GM18870 (cell line): ENCODE measurements at regions not wholly inside any gene's neighbourhood (a gene's known extent, or its start where the extent isn't known, plus 50 kb on each side); places are given as distances from the start of the nearest gene placed in this dataset.
"Not testable (repeated sequence)": the region's sequence is repeated elsewhere in the genome, so short reads cannot be mapped to it uniquely, and the experiment has no call there.

Experiments
- ATAC-seq: cut with Tn5 transposase; IDR thresholded peaks from one replicate; pipeline ENCODE4 v1.9.1; 2021; ENCODE audit warnings: moderate library complexity; ENCODE audit not compliant: unreplicated experiment

DNA sequence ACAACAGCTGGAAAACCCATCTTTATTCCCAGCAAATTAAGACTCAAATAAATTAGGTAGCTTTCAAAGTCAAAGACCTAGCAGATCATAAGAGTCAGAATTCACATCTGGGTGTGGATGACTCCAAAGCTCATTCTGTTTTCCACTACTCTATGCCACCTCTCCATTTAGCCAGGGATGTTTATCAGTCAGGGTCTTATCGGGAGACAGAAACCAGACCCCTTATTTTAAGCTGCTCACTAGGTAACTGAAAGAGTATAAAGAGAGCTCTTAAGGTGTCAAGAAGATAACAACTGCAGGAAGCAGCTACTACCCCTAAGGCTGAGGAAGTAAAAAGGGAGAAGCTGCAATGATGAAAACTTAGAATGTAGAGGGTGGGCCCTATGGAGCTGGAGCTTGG, 333.7 kb upstream of the KLF3 start:
- ATAC-seq: no peak

DNA sequence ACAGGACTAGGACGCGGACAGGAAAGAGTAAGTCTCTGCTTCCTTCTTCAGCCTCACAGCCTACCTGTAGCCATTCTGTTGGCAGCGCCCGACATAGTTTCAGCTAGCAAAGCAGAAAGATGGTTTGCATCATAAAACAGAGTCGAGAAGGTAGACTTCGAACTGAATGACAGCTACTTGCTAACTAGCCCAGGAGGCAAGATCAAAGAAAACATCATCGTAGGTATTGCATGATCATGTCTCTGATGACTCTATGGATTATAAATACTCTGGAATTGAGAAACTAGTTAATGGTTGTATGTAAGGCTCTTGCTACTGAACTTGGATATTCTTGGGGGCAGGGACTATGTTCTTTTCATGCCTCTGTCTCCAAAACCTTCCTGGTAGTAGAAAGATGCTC, 333.1 kb upstream of the KLF3 start:
- ATAC-seq: no peak

DNA sequence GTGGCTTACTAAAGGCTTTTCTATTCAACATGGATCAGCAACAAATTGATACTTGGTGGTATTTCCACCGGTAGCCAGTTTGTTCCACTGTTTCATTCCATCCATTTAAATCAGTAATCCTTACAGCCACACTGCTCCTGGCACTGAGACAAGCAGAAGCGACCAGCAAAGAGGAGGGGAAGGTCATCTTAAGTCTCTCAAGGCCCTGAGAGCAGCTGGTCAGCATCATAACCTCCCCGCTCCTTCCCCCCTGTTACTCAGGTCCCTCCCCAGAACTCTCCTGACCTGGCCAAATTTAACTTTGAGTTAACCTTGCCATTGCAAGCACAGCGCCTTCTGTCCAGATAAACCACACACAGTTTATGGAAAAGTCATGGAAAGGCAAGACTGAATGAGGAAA, 331.3 kb upstream of the KLF3 start:
- no peak for ATAC-seq

DNA sequence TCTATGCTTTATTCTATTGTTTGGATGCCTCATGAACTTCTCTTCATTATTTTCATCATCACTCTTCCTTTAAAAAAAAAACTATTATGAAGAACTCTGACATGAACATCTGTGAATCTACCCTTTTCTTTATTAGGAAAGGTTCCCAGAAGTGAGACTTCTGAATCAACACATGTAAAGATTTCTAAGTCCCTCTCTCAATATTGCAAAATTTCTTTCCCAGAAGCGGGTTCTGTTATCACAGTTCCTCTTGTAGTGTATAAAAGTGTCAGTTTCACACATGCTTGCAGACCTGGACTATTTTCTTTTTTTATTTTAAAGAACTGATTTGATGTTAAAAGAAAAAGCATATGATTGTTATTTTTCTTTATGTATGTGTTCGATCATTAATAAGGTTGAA, 330.8 kb upstream of the KLF3 start:
- no peak for ATAC-seq

DNA sequence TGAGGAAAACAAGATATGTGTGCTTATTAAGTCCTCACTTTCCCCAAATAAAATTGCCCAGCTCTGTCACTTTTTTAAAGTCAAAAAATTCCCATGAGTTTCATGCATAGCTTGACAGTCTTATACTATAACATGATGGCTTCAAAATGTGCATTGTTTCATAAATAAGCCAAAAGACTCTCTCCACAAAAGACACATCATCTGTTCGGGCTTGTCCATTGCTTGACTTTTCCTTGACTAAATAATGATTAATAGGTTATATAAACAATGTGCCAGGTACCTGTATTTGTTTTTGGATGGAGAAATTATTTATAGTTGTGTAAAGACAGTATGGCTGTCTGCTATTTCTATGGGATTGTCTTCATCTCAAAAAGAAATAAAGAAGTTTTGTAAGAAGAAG, 329.2 kb upstream of the KLF3 start:
- ATAC-seq: no peak

DNA sequence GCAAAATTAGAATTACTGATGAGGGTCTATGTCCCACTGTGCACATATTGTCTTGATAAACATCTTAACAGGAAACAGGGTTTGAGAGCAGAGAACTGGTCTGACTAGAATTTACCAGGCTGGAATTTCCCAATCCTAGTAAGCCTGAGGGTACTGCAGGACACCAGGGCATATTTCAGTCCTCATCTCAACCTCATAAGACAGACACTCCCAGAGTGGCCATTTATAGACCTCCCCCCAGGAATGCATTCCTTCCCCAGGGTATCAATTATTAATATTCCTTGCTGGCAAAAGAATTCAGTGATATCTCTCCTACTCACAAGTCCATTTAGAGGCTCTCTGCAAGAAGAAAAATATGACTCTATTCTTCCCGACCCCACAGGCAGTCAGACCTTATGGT, 325.1 kb upstream of the KLF3 start:
- not testable (repeated sequence) for ATAC-seq

DNA sequence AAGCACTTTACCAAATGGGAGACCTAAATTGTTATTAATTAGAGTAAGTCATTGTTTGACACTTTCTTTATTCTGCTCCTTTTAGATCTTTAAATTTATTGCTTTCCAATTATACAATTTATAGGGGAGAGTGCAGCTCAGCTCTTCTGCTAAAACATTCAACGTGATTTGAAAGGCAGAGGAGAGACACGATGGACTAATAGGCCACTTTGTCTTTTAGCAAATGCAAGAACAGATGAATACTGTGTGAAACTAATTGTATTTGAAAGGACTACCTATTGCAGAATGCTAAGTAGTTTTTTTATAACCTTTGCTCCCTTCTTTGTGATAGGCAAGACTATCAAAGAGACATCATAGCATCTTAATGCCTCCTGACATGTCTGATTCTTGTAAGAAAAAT, 320.4 kb upstream of the KLF3 start:
- ATAC-seq: no peak

DNA sequence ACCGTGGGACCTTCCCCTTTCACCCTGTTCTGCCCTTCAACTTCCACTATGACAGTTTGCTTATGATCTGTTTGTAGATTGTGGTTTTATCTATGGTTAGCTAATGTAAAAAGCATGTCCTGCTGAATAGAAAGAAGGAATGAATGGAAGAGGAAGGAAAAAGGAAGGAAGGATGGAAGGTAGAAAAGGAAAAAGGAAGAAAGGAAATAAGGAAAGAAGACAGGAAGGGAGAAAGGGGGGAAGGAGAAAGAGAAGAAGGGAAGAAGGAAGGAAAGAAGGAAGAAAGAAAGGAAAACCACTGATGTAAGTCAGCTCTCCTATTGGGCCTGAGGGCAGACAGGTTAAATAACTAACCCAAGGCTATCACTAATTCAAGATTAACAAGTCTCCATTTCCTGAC, 319.1 kb upstream of the KLF3 start:
- no peak for ATAC-seq

DNA sequence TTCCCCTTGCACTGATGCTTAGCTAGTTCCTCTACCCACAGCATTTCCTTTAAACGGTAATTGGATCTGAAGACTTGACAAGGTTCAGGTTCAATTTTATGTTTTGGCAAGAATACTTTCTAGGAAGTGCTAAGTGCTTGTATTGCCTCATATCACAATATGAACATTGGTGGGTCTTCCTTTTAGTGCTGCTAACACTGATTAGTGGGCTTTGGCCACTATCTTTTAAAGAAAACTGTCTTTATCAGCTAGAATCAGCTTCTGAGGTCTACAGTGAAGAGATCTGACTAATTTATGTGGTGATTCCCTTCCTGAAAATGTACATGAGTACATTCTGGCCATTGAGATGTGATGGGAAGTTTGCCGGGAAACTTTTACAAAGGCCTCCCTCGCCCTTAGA, 316.7 kb upstream of the KLF3 start:
- ATAC-seq: no peak

DNA sequence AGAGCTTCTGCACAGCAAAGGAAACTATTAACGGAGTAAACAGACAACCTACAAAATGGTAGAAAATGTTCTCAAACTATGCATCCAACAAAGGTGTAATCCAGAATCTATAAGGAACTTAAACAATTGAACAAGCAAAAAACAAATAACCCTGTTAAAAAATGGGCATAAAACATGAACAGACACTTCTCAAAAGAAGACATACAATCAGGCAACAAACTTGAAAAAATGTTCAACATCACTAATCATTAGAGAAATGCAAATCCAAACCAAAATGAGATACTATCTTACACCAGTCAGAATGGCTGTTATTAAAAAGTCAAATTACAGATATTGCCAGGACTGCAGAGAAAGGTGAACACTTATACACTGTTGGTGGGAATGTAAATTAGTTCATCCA, 309.6 kb upstream of the KLF3 start:
- no peak for ATAC-seq

DNA sequence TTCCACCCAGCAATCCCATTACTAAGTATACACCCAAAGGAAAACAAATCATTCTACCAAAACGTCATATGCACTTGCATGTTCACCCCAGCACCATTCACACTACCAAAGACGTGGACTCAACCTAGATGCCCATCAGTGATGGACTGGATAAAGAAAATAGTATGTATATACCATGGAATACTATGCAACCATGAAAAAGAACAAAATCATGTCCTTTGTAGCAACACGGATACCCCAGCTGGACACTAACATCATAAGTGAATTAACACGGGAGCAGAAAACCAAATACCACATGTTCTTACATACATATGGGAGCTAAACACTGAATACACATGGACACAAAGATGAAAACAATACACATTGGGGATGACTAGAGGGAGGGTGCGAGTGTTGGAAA, 309.1 kb upstream of the KLF3 start:
- ATAC-seq: no peak

DNA sequence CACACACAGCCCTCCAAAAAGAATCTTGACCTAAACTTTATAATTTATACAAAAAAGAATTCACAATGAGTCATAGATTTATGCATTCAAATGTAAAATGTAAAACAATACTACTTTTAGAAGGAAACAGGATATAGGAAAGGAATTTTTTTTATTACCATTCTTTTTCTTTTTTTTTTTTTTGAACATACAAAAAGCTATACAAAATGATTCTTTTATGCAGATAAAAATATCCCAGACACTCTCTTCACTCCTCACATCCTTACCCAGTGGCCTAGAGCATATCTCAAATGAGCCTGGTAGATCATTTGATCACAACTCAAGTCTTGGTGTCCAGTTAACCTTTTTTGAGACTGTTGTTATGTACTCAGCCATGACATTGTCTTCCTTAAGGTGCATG, 307.3 kb upstream of the KLF3 start:
- no peak for ATAC-seq

DNA sequence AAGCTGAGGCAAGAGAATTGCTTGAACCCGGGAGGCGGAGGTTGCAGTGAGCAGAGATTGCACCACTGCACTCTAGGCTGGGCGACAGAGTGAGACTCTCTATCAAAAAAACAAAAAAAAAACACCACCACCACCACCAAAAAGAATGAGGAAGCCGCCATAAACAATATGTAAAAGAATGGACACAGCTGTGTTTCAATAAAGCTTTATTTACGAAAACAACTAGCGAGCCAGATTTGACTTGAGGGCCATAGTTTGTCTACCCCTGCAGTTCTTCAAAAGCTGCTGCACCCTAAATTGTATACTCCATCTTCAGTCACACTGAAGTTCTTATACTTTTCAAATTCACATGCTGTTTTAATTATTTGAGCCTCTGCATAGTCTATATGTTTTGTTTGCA, 306.5 kb upstream of the KLF3 start:
- ATAC-seq: no peak

DNA sequence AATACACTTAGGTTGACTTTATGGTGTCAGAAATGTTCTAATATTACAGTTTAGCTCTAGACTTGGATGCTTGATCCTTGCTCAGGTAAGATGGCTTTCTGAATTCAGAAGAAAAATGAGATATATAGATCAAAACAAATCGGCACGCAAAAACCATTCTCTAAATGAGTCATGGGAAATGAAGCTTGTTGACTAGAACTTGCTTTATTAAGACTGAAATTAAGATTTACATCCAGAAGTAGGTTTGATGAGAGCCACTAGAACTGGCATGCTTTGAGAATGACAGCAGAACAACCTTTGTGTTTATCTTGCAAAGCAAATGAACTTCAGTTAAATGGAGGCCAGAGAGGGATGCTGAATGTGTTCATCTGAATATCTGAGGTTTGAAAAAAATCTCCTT, 304.9 kb upstream of the KLF3 start:
- ATAC-seq: no peak

DNA sequence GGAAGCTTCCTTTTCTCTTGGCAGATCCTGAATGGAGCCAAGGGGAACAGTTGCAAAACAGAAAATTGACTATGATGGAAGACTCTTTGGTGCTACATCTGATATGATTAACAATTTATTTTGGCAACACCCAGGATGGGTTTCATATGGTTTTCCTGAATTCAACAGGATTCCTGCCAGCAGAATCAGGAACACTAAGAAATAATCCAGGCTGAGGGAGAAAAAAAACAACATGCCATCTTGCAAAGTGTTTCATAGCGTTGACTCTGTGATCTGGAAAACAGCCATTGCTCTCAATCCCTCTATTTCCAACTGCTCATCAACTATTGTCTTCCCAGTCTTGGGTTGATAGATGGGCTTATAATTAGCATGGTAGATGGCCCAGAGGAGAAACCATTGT, 303.8 kb upstream of the KLF3 start:
- no peak for ATAC-seq

DNA sequence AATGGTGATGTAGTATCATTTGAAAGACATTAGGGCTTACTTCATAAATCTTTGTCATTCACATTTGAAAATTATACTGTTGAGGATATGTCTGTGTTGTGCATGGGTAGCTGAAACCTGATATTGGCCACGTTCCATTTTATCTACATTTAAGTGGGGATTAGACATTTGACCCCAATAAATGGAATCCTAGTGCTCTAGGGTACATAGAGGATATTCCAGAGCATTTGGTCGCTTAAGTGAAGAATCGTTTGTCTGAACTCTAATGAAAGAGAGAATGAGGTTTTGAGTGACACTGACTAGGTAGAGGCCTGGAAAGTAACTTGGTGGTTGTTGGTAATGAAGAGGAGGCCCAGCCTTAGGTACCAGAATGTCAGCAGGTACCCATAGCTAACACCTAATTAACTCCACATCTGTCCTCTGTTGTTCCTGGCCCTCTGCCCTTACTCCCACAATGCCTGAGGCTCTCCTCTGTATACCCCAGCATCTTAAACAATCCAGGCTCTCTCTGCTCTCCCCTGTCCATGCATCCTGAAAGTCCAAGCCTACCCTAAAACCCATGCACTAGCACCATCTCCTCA, 299.5 kb upstream of the KLF3 start:
- ATAC-seq: no peak

DNA sequence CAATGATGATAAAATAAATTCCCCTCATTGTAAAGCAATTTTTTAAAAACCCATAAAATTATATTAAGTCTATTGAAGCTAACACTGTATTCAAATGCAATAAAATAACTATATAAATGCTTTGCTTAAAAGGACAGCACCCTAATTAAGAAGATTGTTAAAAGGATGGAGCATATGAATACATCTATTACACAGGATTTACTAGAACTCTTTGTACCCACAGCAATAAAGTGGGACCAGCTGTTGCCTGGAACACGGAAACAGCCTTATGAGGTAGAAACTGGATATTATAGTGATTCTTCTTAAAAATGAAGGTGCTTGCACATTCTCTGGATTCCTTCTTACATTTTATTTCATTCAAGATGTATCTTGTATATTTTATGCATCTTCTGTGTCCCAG, 298.7 kb upstream of the KLF3 start:
- ATAC-seq: no peak

DNA sequence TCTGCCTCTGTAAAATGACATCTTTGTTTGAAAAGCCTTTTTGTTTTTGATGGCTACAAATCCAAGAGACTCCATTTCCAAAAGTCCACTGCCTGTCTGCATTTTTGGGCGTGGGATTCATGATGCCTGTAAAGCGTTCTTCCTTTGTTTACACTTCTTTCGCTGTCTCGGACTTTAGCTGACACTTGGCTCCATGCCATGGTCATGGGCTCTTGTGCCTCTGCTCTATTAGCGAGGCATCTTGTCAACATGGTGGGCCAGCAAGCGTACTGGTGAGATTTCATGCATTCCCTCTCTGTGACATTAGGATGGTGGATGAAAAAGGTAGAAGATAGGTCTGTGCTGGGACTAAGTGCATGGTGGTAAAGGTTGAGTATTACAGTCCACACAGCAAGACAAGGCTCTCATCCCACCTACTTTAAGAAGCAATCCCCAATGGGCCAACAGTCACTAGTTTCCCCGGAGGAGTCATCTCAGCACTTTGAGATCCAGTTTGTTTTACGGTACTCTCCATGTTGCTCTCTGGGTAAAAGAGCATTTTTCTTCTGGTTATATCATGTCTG, 298.2 kb upstream of the KLF3 start:
- ATAC-seq: no peak

DNA sequence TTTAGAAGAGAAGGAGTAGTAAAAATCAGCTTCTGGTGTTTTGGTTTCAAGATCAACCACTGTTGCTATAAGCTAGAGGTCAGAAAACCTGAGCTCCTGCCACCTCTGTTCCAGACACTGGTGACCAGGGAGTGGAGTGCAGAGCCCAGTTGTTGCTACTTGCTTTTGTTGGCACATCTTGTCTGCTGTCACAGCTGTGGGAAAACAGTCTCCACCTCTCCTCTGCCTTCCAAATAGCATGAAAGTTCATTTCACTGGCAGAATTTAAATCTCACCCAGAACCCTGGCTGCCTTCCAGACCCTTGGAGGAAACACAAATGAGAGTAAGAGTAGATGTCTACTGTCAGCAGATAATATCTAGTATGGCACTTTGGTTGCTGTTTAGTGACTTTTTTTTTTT, 297.5 kb upstream of the KLF3 start:
- no peak for ATAC-seq

DNA sequence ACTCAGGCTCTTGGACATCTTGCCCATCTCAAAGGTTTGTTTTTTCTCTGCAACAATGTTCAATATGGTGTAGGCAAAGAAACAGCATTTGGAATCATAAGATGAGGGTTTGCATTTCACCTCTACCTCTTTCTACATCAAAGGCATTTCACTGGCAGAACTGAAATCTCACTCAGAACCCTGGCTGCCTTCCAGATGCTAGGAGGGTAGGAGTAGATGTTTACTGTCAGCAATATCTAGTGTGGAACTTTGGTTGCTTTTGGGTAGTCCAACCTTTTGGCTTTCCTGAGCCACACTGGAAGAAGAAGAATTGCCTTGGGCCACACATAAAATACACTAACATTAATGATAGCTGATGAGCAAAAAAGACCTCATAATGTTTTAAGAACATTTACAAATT, 297.0 kb upstream of the KLF3 start:
- ATAC-seq: no peak

DNA sequence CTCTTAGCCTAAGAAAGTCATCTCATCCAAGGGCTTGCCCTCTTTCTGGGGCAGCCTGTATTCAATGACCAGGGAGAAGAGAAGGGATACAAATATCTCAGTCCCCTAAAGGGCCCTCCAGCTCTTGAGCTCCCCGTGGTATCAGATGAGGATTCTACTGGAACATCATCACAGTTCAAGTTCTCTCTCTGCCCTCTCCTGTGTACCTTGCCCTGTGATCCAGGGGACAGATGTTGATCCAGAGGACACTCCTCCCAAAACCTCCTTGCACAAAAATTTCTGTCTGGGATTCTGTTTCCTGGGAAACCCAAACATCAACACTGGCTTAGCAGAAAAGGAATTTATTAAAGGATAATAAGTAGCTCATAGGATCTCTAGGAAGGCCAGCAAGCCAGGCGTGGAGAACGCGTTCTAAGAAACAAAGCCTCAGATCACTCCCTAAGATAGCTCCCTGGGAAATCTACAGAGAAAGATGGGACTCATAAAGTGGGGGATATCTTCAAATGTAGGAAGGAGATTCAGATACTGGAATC, 296.3 kb upstream of the KLF3 start:
- ATAC-seq: no peak

DNA sequence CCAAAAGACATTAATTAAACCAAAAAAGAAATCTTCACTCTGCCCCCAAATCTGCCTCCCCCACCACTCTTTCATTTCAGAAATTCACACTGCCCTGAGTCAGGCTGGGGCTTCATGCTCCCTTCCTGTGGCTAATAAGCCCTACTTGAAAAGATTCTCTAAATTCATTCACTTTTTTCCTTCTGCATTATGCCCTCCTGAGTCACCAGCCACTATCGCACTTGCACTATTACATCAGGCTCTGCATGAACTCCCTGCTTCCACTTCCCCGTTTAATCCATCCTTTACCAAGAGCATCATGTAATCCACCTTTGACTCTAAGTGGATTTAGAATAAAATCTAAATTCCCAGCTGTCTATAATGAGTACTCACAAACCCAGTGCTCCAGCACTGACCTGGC, 295.4 kb upstream of the KLF3 start:
- ATAC-seq: no peak

DNA sequence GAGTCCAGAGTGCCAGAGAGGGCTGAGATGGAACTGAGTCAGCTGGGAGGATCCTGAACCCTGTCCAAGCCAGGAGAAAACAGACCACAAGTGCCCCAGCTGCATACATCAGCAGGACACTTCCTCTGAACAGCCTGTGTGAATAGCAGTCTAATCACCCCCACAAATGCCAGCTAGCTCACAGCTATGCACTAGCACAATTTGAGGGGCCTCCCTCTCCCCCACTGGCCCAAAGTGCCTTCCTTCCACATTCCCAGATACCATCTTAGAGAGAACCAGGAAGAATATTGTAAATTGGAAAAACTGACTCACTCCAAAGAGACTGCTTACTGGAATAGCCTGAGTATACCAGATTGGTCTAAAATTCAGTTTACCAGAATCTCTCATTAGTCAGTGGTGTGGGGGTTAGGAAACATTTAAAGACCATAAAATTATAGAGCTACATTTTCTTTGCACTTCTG, 292.6 kb upstream of the KLF3 start:
- ATAC-seq: no peak
